ENCODE measurements at regions not wholly inside any gene's neighbourhood (a gene's known extent, or its start where the extent isn't known, plus 50 kb on each side); places are given as distances from the start of the nearest gene placed in this dataset.

DNA sequence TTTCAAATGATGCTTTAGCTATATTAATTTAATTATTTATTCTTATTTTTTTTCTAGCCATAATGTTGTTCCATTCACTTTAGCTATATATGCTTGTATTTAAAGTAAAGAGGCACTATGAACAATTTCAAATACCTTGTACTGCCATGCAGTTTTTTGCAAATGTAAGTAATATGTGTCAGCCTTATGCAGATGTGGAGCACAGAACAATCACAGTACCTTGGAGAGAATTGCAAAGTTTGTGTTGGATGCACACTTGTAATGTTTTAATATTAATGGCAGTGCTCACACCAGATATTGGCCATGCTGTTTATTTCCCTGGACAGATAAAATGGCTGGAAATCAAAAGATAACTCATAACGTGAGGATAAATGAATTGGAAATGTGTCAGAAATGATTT is 663.5 kb upstream of the SEMA3D start:
- no peak for TF ChIP-seq CTCF (IDR thresholded peaks at IDR 0.05 in 2 of 3, conservative IDR thresholded peaks at IDR 0.05 in 1 of 3; ENCODE audit: borderline replicate concordance in 1 of 3, insufficient read depth in 1 of 3, low read depth in 2 of 3, low read length in 2 of 3)
- no peak for TF ChIP-seq POLR2A (IDR thresholded peaks at IDR 0.05; ENCODE audit: borderline replicate concordance, extremely low read depth, insufficient read depth, insufficient read length)
- TF ChIP-seq EZH2 (IDR thresholded peaks at IDR 0.05), result no peak
- TF ChIP-seq, protein P1, sequence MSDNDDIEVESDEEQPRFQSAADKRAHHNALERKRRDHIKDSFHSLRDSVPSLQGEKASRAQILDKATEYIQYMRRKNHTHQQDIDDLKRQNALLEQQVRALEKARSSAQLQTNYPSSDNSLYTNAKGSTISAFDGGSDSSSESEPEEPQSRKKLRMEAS (IDR thresholded peaks at IDR 0.05), result no peak
- TF ChIP-seq, protein P2, sequence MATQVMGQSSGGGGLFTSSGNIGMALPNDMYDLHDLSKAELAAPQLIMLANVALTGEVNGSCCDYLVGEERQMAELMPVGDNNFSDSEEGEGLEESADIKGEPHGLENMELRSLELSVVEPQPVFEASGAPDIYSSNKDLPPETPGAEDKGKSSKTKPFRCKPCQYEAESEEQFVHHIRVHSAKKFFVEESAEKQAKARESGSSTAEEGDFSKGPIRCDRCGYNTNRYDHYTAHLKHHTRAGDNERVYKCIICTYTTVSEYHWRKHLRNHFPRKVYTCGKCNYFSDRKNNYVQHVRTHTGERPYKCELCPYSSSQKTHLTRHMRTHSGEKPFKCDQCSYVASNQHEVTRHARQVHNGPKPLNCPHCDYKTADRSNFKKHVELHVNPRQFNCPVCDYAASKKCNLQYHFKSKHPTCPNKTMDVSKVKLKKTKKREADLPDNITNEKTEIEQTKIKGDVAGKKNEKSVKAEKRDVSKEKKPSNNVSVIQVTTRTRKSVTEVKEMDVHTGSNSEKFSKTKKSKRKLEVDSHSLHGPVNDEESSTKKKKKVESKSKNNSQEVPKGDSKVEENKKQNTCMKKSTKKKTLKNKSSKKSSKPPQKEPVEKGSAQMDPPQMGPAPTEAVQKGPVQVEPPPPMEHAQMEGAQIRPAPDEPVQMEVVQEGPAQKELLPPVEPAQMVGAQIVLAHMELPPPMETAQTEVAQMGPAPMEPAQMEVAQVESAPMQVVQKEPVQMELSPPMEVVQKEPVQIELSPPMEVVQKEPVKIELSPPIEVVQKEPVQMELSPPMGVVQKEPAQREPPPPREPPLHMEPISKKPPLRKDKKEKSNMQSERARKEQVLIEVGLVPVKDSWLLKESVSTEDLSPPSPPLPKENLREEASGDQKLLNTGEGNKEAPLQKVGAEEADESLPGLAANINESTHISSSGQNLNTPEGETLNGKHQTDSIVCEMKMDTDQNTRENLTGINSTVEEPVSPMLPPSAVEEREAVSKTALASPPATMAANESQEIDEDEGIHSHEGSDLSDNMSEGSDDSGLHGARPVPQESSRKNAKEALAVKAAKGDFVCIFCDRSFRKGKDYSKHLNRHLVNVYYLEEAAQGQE (IDR thresholded peaks at IDR 0.05; ENCODE audit: low read depth), result no peak
- no peak for TF ChIP-seq ELF1 (IDR thresholded peaks at IDR 0.05; ENCODE audit: borderline replicate concordance, low read depth)
- no peak for TF ChIP-seq POLR2AphosphoS5 (IDR thresholded peaks at IDR 0.05; ENCODE audit: low read depth, low read length)
- no peak for TF ChIP-seq SP1 (IDR thresholded peaks at IDR 0.05; ENCODE audit: low read depth)
- no peak for TF ChIP-seq CEBPB (IDR thresholded peaks at IDR 0.05; ENCODE audit: low read depth)
- TF ChIP-seq ATF3 (IDR thresholded peaks at IDR 0.05), result no peak
